ENCODE measurements at regions not wholly inside any gene's neighbourhood (a gene's known extent, or its start where the extent isn't known, plus 50 kb on each side); places are given as distances from the start of the nearest gene placed in this dataset.
"Not testable (repeated sequence)": the region's sequence is repeated elsewhere in the genome, so short reads cannot be mapped to it uniquely, and the experiment has no call there.

GRCh38 chr11:39462506-39462905, 1996.9 kb downstream of the LRRC4C start:
- DNase-seq (ENCODE audit: low spot score): no peak

- no peak for DNase-seq (ENCODE audit: low spot score)
Measured at GRCh38 chr11:39461066-39461465, 1998.4 kb downstream of the LRRC4C start.

GRCh38 chr11:39459606-39460005, 1999.8 kb downstream of the LRRC4C start:
- no peak for DNase-seq (ENCODE audit: low spot score)

GRCh38 chr11:39458481-39458880, 2001.0 kb downstream of the LRRC4C start:
- DNase-seq (ENCODE audit: low spot score): no peak

GRCh38 chr11:39443424-39444022, 2015.9 kb downstream of the LRRC4C start:
- no peak for DNase-seq (ENCODE audit: low spot score)

GRCh38 chr11:39442177-39442576, 2017.3 kb downstream of the LRRC4C start:
- no peak for DNase-seq (ENCODE audit: low spot score)

- no peak for DNase-seq (ENCODE audit: low spot score)
Measured at GRCh38 chr11:39435641-39436040, 2023.8 kb downstream of the LRRC4C start.

- DNase-seq (ENCODE audit: low spot score): no peak
Measured at GRCh38 chr11:39434466-39434865, 2025.0 kb downstream of the LRRC4C start.

- no peak for DNase-seq (ENCODE audit: low spot score)
Measured at GRCh38 chr11:39432929-39433328, 2026.5 kb downstream of the LRRC4C start.

GRCh38 chr11:39425226-39425625, 2034.2 kb downstream of the LRRC4C start:
- no peak for DNase-seq (ENCODE audit: low spot score)

- DNase-seq (ENCODE audit: low spot score): no peak
Measured at GRCh38 chr11:39412117-39412516, 2047.3 kb downstream of the LRRC4C start.

GRCh38 chr11:39385911-39386310, 2073.5 kb downstream of the LRRC4C start:
- no peak for DNase-seq (ENCODE audit: low spot score)

- peak; percentile 5 for DNase-seq (ENCODE audit: low spot score)
Measured at GRCh38 chr11:39374963-39375698, 2084.3 kb downstream of the LRRC4C start.

- DNase-seq (ENCODE audit: low spot score): no peak
Measured at GRCh38 chr11:39367534-39367933, 2091.9 kb downstream of the LRRC4C start.

- DNase-seq (ENCODE audit: low spot score): no peak
Measured at GRCh38 chr11:39365809-39366436, 2093.5 kb downstream of the LRRC4C start.

- DNase-seq (ENCODE audit: low spot score): no peak
Measured at GRCh38 chr11:39363571-39363970, 2095.9 kb downstream of the LRRC4C start.

GRCh38 chr11:39361557-39361956, 2097.9 kb downstream of the LRRC4C start:
- no peak for DNase-seq (ENCODE audit: low spot score)

GRCh38 chr11:39345834-39346442, 2113.5 kb downstream of the LRRC4C start:
- no peak for DNase-seq (ENCODE audit: low spot score)

GRCh38 chr11:39341461-39341860, 2118.0 kb downstream of the LRRC4C start:
- DNase-seq (ENCODE audit: low spot score): no peak

GRCh38 chr11:39333006-39333405, 2126.4 kb downstream of the LRRC4C start:
- not testable (repeated sequence) for DNase-seq (ENCODE audit: low spot score)

GRCh38 chr11:39327302-39327701, 2132.2 kb downstream of the LRRC4C start:
- no peak for DNase-seq (ENCODE audit: low spot score)

- DNase-seq (ENCODE audit: low spot score): not testable (repeated sequence)
Measured at GRCh38 chr11:39311888-39312287, 2147.6 kb downstream of the LRRC4C start.

GRCh38 chr11:39304586-39304985, 2154.9 kb downstream of the LRRC4C start:
- DNase-seq (ENCODE audit: low spot score): no peak
